Endothelial cell of umbilical vein (primary cell): ENCODE measurements at regions not wholly inside any gene's neighbourhood (a gene's known extent, or its start where the extent isn't known, plus 50 kb on each side); places are given as distances from the start of the nearest gene placed in this dataset.

ENCODE experiments used
- EZH2 ChIP-seq: IDR thresholded peaks from 2 replicates; pipeline ENCODE4 v1.6.1; 2012; ENCODE audit warnings: borderline replicate concordance, low read depth, mild to moderate bottlenecking, moderate library complexity, low read length, inconsistent platforms; ENCODE audit not compliant: severe bottlenecking
- POLR2A ChIP-seq: IDR thresholded peaks from 2 replicates; pipeline ENCODE4 v1.6.1; 2012; ENCODE audit warnings: low read depth, mild to moderate bottlenecking, control low read depth, low read length
- POLR2AphosphoS5 ChIP-seq: IDR thresholded peaks from 2 replicates; pipeline ENCODE4 v1.6.1; 2012; ENCODE audit warnings: low read depth, mild to moderate bottlenecking, control low read depth, low read length, moderate library complexity; ENCODE audit not compliant: insufficient read depth
- TF ChIP-seq, protein P1 (sequence below), 2 donors: IDR thresholded peaks; 1 replicate in 1 of 2; 2 replicates in 1 of 2; pipeline ENCODE4 v1.5.1; 2011; ENCODE audit warnings: low read length in 2 of 2, mild to moderate bottlenecking in 2 of 2, moderate library complexity in 2 of 2, control low read depth in 1 of 2, inconsistent platforms in 1 of 2, low read depth in 1 of 2; ENCODE audit not compliant: insufficient read depth in 1 of 2; ENCODE audit errors: extremely low read depth in 1 of 2

DNA sequence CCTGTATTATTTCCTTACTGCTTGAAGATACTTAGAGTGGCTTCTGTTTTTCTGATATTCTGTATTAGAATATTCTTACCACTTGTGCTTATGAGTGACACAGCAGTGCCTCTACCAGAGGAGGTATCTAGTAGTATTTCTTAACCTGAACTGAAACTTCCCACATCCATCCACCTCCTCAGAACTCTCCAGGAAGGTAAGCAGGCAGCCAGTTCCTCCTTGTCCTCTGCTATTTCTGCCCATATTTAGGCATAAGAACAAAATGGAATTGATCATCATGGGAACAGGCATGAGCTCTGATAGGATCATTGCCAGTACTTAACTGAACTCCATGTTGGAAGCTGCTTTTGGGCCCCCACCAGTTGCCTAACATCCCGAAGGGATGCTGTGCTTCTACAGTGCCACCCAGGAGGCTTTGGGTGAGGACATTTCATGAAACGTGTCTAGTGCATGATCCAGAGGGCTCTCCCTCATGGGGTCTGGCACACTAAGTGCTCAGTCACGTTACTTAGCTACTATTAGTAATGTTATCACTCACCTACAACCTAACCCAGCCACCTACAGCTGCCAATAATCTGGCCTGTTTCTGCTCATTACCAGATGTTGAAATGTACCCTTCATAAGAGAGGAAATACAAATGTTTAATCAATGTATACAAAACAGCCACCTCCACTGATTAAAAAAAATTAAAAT, 520.7 kb downstream of the EIPR1 start:
- TF ChIP-seq, protein P1, sequence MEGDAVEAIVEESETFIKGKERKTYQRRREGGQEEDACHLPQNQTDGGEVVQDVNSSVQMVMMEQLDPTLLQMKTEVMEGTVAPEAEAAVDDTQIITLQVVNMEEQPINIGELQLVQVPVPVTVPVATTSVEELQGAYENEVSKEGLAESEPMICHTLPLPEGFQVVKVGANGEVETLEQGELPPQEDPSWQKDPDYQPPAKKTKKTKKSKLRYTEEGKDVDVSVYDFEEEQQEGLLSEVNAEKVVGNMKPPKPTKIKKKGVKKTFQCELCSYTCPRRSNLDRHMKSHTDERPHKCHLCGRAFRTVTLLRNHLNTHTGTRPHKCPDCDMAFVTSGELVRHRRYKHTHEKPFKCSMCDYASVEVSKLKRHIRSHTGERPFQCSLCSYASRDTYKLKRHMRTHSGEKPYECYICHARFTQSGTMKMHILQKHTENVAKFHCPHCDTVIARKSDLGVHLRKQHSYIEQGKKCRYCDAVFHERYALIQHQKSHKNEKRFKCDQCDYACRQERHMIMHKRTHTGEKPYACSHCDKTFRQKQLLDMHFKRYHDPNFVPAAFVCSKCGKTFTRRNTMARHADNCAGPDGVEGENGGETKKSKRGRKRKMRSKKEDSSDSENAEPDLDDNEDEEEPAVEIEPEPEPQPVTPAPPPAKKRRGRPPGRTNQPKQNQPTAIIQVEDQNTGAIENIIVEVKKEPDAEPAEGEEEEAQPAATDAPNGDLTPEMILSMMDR (IDR thresholded peaks at IDR 0.05; ENCODE audit: extremely low read depth in 1 of 2, insufficient read depth in 1 of 2, low read depth in 1 of 2, low read length in 2 of 2), result no peak
- TF ChIP-seq POLR2AphosphoS5 (no peak), POLR2A (no peak), EZH2 (no peak)
